Peyer's patch (tissue), 4 donors: ENCODE measurements at regions not wholly inside any gene's neighbourhood (a gene's known extent, or its start where the extent isn't known, plus 50 kb on each side); places are given as distances from the start of the nearest gene placed in this dataset.

Experiments used
- POLR2A ChIP-seq, 2 donors: fragments of 450-650 bp; IDR thresholded peaks; one replicate each; pipeline ENCODE4 v1.5.1; 2017; ENCODE audit warnings: antibody characterized with exemption in 2 of 2, mild to moderate bottlenecking in 2 of 2, moderate library complexity in 2 of 2
- TF ChIP-seq, protein P1 (sequence below), 6 experiments: fragments of 450-650 bp in 4 of 6; fragments of 200-600 bp in 2 of 6; sonication (generic) in 1 of 6; IDR thresholded peaks; one replicate each; pipeline ENCODE4 v1.5.1; 2017 to 2019; ENCODE audit warnings: antibody characterized with exemption in 6 of 6, mild to moderate bottlenecking in 3 of 6, moderate library complexity in 1 of 6

DNA sequence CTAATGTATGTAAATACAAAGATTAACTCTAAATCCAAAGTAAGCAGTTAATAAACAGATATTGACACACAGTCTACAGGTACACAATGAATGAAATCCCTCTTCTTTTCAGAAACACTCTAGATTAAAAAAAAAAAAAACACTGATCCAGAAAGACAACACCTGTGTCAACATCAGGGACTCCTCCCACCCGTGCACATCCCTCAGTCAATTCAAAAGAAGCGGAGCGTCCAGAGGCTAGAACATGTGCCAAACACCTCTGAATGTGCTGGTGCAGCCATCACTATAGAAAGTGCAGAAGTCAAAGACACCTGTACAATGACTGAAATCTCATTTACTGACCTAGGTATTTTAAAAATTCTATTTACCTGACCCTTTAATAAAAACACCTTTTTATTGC is 622.6 kb upstream of the ID2 start:
- TF ChIP-seq, protein P1, sequence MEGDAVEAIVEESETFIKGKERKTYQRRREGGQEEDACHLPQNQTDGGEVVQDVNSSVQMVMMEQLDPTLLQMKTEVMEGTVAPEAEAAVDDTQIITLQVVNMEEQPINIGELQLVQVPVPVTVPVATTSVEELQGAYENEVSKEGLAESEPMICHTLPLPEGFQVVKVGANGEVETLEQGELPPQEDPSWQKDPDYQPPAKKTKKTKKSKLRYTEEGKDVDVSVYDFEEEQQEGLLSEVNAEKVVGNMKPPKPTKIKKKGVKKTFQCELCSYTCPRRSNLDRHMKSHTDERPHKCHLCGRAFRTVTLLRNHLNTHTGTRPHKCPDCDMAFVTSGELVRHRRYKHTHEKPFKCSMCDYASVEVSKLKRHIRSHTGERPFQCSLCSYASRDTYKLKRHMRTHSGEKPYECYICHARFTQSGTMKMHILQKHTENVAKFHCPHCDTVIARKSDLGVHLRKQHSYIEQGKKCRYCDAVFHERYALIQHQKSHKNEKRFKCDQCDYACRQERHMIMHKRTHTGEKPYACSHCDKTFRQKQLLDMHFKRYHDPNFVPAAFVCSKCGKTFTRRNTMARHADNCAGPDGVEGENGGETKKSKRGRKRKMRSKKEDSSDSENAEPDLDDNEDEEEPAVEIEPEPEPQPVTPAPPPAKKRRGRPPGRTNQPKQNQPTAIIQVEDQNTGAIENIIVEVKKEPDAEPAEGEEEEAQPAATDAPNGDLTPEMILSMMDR (IDR thresholded peaks at IDR 0.05) = no peak
- TF ChIP-seq POLR2A (IDR thresholded peaks at IDR 0.05) = no peak
